Mucosa of rectum (tissue), 2 donors: ENCODE measurements at regions not wholly inside any gene's neighbourhood (a gene's known extent, or its start where the extent isn't known, plus 50 kb on each side); places are given as distances from the start of the nearest gene placed in this dataset.

Experiments used
- H3K27ac ChIP-seq, 2 donors: one replicate each; pipeline ENCODE4 v1.7.0; 2013; ENCODE audit warnings: inconsistent platforms in 2 of 2, low read depth in 2 of 2, low read length in 2 of 2
- H3K27me3 ChIP-seq, 2 donors: one replicate each; pipeline ENCODE4 v1.7.0; 2013; ENCODE audit warnings: low read length in 2 of 2; ENCODE audit not compliant: control insufficient read depth in 2 of 2, insufficient read depth in 2 of 2
- H3K36me3 ChIP-seq, 2 donors: one replicate each; pipeline ENCODE4 v1.7.0; 2013; ENCODE audit warnings: low read length in 2 of 2; ENCODE audit not compliant: control insufficient read depth in 2 of 2, insufficient read depth in 2 of 2
- H3K4me1 ChIP-seq, 2 donors: one replicate each; pipeline ENCODE4 v1.7.0; 2013; ENCODE audit warnings: low read length in 2 of 2, mild to moderate bottlenecking in 1 of 2; ENCODE audit not compliant: control insufficient read depth in 2 of 2, insufficient read depth in 2 of 2
- H3K4me3 ChIP-seq, 2 donors: one replicate each; pipeline ENCODE4 v1.7.0; 2013; ENCODE audit warnings: low read length in 2 of 2
- H3K9ac ChIP-seq, 2 donors: one replicate each; pipeline ENCODE4 v1.7.0; 2013; ENCODE audit warnings: low read length in 2 of 2, low read depth in 1 of 2, mild to moderate bottlenecking in 1 of 2
- H3K9me3 ChIP-seq, 2 donors: one replicate each; pipeline ENCODE4 v1.7.0; 2013; ENCODE audit warnings: low read length in 2 of 2; ENCODE audit not compliant: control insufficient read depth in 2 of 2
- donor health status: healthy.
- donor health status: Normal muscosa, but diverticular disease.

DNA sequence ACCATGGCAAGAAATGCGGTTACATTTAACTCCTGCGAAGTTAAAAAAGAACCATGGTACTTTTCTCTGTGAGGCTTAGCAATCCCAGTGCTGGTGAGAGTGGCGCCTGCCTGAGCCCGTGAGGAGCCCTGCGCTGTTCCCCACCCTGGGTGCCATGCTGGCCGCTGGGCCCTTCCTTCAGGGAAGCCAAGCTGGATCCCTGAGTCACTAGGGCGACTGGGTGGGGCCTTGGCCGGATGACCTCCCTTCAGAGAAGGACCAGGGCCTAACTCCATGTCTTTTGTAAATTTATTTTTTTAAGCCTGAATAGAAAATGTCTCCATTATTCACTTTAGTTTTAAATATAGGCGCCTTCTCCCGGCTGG, 209.1 kb downstream of the ERMARD start:
- H3K27me3 ChIP-seq, result peaks cover under 1 to 3% of the 10 kb centered on the region in 2 donors
- no peak overlapping the region for H3K4me3 ChIP-seq
- H3K9ac ChIP-seq, result no peak overlapping the region
- H3K36me3 ChIP-seq, result no peaks in the 10 kb centered on the region
- no peak overlapping the region for H3K27ac ChIP-seq
- H3K9me3 ChIP-seq, result no peaks in the 10 kb centered on the region
- peaks cover 5 to 7% of the 10 kb centered on the region in 2 donors for H3K4me1 ChIP-seq

DNA sequence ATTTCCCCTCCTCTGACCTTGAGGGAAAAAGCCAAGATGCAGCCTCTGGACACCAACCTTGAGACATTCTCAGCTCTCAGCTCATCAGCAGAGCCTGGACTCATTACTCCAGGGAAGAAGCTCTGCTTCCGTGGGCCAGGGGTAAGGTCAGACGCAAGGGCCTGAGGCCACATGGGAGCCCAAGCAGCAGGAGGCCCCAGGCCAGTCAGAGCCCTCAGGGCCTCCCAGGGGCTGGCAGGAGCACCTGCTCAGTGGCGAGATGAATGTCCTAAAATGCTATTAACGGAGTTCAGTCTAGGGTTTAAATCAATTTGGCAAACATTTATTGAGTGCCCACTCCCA, 208.6 kb downstream of the ERMARD start:
- no peaks in the 10 kb centered on the region for H3K9me3 ChIP-seq
- H3K9ac ChIP-seq, result no peak overlapping the region
- H3K27ac ChIP-seq, result no peak overlapping the region
- H3K27me3 ChIP-seq, result peaks cover 0 to 3% of the 10 kb centered on the region in 2 donors
- no peaks in the 10 kb centered on the region for H3K36me3 ChIP-seq
- peaks cover 5 to 7% of the 10 kb centered on the region in 2 donors for H3K4me1 ChIP-seq
- H3K4me3 ChIP-seq, result no peak overlapping the region

DNA sequence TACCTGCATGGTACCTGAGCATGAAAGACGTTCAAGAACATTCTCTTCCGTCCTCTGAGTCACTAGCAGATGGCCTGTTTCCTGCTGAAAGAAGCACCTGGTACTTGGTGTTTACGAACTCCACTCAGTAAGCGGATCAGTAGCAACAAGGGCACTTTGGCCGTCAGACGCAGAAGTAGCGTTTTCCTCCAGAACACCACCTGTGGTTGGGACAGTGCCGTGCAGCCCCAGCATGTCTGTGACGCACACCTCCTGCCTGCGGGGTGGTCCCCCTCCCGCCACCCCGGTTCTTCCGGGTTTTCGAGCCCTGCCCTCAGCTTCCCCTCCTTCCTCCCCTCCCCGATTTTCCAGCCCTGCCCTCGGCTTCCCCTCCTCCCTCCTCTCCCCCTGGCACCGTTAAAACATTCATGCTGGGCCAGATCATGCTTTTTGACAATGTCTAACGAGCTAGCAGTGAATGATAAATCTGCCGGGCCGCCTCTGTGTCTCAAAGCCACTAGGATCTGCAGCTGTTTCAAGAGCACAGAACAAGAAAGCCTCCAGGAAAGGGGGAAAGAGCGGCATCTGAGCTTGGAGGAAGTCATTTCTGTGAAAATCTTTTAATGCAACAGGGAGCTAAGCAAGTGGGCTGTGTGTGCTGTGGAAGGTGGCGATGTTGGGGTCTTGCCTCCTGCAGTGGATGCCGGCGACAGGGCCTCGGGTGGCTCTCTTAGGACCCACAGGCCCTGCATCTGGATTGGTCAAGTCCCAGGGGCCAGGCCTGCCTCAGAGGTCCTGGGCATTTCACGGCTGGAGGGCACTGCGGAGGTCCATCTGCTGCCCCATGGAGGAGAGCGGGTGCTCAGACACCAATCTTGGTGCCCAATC, 207.9 kb downstream of the ERMARD start:
- Histone ChIP-seq H3K27me3 (peaks cover 0 to 3% of the 10 kb centered on the region in 2 donors), H3K27ac (peak overlapping the region; percentile 49 to 58), H3K4me1 (peaks cover 5 to 7% of the 10 kb centered on the region in 2 donors), H3K9ac (no peak overlapping the region), H3K36me3 (no peaks in the 10 kb centered on the region), H3K9me3 (no peaks in the 10 kb centered on the region), H3K4me3 (peak overlapping the region; percentile 18 to 35)

DNA sequence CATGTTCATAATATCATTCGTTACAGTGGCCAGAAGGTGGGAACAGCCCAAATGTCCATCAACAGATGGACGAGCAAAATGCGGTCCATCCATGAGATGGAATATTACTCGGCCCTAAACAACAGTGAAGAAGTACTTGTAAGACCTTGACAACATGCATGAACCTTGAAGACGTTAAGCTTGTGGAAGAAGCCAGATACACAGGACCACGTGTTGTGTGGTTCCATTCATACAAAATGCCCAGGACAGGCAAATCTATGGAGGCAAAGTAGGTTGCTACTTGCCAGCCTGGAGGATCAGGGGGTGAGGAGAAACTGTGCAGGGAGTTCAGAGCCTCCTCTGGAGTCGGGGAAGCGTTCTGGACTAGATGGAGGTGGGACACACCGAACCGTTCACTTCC, 207.1 kb downstream of the ERMARD start:
- no peaks in the 10 kb centered on the region for H3K36me3 ChIP-seq
- no peaks in the 10 kb centered on the region for H3K9me3 ChIP-seq
- H3K9ac ChIP-seq, result no peak overlapping the region
- no peak overlapping the region for H3K4me3 ChIP-seq
- H3K4me1 ChIP-seq, result peaks cover 5 to 7% of the 10 kb centered on the region in 2 donors
- H3K27me3 ChIP-seq, result peaks cover 0 to 3% of the 10 kb centered on the region in 2 donors
- peak overlapping the region; percentile 49 to 58 for H3K27ac ChIP-seq

DNA sequence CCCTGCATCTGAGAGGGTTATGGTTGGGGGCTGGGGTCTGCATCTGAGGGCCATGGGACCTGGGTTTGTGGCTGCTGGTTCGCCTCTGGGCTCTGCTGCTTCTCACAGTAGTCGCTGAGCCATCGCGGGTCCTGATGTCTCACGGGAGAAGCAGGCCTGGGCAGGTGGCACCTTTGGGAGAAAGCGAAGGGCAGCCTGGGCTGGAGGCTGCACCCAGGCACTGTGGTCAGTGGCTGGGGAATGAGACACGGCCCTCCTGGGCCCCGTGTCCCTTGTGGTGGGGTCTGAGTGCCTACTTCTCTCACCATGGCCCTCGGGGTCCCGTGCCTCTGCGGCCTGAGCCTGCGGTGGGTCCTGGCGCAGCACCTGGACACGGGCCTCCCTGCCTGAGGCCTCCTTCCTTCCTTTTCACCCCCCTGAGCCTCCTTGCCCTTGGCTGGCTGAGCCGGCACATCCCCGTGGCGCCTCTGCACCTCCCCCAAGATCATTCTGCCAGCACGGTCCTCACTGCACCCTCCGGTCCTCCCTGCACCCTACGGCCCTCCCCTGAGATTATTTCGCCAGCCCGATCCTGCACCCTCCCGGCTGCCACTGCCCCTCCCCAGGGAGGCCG, 206.0 kb downstream of the ERMARD start:
- Histone ChIP-seq H3K4me1 (peaks cover 5 to 7% of the 10 kb centered on the region in 2 donors), H3K27me3 (peaks cover 0 to 3% of the 10 kb centered on the region in 2 donors), H3K27ac (no peak overlapping the region), H3K36me3 (no peaks in the 10 kb centered on the region), H3K9ac (no peak overlapping the region), H3K9me3 (no peaks in the 10 kb centered on the region), H3K4me3 (no peak overlapping the region)

DNA sequence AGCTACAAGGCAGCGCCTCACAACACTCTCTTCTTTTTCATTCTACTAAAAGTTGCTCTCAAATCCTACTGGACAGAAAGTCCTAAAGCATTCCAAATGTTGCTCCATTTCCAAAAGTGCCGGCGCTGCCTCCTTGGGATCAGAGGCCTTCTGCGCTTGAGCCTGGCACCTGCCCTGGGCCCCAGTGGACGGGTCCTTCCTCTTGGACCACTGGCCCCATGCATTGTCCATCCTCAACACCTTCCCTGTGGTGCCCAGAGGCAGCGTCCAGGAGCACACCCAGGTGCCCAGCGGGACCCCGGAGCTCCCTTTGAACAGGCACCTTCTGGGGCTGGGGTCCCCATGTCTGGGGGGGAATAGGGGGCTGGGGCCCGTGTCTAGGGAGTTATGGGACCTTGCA, 205.2 kb downstream of the ERMARD start:
- no peaks in the 10 kb centered on the region for H3K9me3 ChIP-seq

DNA sequence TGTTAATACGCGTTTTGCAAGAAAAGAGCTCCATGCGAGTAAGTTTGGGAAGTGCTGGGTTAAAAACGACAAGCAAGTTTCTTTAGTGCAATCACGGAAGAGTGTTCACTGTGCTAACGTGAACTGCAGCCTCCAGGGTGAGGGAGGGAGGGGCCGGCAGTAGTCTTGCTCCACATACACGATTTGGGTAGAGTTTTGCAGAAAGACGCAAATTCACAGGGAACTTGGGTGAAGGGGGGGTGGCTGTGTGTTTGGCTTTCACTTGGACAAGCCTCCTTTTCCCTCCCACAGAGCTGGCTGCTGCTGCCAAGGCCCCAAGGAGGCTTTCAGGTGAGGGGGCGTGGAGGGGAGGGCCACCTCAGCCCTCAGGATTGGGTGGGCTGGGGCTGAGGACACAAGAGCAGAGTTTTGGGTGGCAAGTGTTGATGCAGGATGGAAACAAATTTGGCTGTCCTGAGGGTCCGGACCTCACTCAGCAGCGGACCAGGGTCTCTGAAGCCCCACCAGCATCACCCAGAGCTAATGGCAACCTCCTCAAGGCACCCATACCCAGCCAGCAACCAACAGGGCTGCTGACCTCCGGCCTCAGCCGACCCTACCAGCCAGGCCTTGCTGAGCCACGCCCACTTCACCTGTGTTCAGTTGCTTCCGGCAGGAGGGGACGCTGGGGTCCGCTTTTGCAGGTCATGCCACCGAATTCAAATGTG, 204.5 kb downstream of the ERMARD start:
- no peak overlapping the region for H3K27ac ChIP-seq
- H3K4me1 ChIP-seq, result peaks cover 5 to 7% of the 10 kb centered on the region in 2 donors
- peaks cover 0 to 3% of the 10 kb centered on the region in 2 donors for H3K27me3 ChIP-seq
- no peaks in the 10 kb centered on the region for H3K36me3 ChIP-seq
- H3K9me3 ChIP-seq, result no peaks in the 10 kb centered on the region
- H3K4me3 ChIP-seq, result no peak overlapping the region
- no peak overlapping the region for H3K9ac ChIP-seq

More for the DNA sequence above, 205.2 kb downstream of the ERMARD start:
- peaks cover 5 to 7% of the 10 kb centered on the region in 2 donors for H3K4me1 ChIP-seq
- peaks cover 0 to 3% of the 10 kb centered on the region in 2 donors for H3K27me3 ChIP-seq
- H3K4me3 ChIP-seq, result no peak overlapping the region
- H3K27ac ChIP-seq, result no peak overlapping the region
- H3K36me3 ChIP-seq, result no peaks in the 10 kb centered on the region
- H3K9ac ChIP-seq, result no peak overlapping the region

DNA sequence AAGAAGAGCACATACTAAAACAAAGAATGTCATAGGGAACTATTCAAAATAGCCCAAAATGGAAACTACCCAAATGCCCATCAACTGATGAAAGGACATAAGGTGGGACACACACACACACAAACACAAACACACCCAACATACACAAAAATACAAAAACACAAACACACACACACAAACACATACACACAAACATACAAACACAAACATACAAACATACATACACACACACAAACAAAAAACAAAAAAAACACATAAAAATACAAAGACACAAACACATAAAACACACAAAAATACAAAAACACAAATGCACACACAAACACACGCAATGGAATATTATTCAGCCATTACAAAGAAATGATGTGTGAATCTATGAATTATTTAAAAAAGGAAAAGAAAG, 203.6 kb downstream of the ERMARD start:
- Histone ChIP-seq H3K4me1 (peaks cover 5% of the 10 kb centered on the region in 2 donors), H3K36me3 (no peaks in the 10 kb centered on the region), H3K27ac (no peak overlapping the region), H3K4me3 (no peak overlapping the region), H3K9me3 (no peaks in the 10 kb centered on the region), H3K9ac (no peak overlapping the region), H3K27me3 (peaks cover 0 to 3% of the 10 kb centered on the region in 2 donors)

DNA sequence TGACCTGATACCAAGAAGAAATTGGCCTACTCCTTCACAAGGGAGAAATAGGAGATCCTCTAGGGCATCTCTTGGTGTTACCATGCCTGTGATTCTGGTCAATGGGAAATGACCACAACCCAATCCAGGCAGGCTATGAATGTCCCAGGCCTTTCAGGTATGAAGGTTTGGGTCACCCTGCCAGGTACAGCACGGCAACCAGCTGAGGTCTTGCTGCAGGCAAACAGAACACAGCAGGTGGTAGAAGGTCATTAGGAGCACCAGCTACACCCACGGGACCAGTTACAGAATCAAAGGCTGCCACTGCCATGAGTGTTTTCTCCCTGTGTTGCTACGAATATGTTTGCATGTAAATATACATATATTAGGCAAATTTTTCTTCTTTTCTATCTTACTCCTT, 202.3 kb downstream of the ERMARD start:
- H3K27me3 ChIP-seq, result peaks cover 0 to 2% of the 10 kb centered on the region in 2 donors
- no peaks in the 10 kb centered on the region for H3K36me3 ChIP-seq
- H3K9ac ChIP-seq, result no peak overlapping the region
- H3K27ac ChIP-seq, result no peak overlapping the region
- no peaks in the 10 kb centered on the region for H3K9me3 ChIP-seq
- H3K4me1 ChIP-seq, result no peaks in the 10 kb centered on the region
- H3K4me3 ChIP-seq, result no peak overlapping the region

DNA sequence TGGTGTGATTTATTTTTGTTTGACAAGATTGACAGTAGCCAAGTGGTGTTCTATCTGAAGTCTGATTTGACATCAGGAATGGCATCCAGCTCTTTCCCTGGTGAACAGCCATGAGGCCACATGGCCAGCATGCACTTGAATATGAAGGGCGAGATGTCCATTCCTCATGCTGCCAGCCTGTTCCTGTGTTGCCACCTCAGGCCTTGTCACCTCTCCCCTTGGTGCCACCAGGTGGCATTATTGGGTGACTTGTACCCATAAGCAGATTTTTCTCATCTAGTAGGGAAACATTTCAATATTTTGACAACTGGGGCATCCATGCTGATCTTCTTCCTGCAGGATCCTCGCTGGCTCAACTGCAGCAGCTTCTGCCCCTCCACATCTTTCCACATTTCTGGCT, 199.1 kb downstream of the ERMARD start:
- no peak overlapping the region for H3K9ac ChIP-seq
- H3K36me3 ChIP-seq, result no peaks in the 10 kb centered on the region
- no peak overlapping the region for H3K27ac ChIP-seq
- no peaks in the 10 kb centered on the region for H3K9me3 ChIP-seq
- no peak overlapping the region for H3K4me3 ChIP-seq
- H3K4me1 ChIP-seq, result no peaks in the 10 kb centered on the region
- H3K27me3 ChIP-seq, result no peaks in the 10 kb centered on the region
